Stimulated activated CD4-positive, alpha-beta T cell treated with anti-CD3 and anti-CD28 coated beads, Interleukin-4, amount 100 ng/mL, for 48 hours (primary cell): ENCODE measurements at regions not wholly inside any gene's neighbourhood (a gene's known extent, or its start where the extent isn't known, plus 50 kb on each side); places are given as distances from the start of the nearest gene placed in this dataset.

Experiments
- DNase-seq, 2 donors: peaks; one replicate each; pipeline ENCODE4 v3.0.0-alpha.2; 2020; ENCODE audit warnings: low read depth in 2 of 2

DNA sequence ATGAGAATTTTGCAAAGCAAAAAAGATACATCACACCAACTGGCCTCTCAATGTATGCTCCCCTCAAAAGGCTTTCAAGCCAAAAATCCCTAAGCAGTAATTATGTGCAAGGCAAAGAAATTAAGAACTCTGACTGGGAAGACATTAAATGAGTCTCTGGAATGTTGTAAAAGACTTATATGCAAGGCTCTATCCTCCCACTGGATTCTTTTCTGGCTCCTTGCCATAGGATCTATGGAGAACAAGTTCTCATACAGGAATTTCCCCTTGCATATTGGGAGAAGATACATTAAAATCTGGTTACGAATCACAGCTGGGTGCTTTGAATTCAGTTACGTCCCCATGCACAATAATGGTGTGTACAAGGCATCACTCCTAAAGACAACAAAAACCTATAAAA lies 73.4 kb upstream of the ATL2 start:
- no peak for DNase-seq

DNA sequence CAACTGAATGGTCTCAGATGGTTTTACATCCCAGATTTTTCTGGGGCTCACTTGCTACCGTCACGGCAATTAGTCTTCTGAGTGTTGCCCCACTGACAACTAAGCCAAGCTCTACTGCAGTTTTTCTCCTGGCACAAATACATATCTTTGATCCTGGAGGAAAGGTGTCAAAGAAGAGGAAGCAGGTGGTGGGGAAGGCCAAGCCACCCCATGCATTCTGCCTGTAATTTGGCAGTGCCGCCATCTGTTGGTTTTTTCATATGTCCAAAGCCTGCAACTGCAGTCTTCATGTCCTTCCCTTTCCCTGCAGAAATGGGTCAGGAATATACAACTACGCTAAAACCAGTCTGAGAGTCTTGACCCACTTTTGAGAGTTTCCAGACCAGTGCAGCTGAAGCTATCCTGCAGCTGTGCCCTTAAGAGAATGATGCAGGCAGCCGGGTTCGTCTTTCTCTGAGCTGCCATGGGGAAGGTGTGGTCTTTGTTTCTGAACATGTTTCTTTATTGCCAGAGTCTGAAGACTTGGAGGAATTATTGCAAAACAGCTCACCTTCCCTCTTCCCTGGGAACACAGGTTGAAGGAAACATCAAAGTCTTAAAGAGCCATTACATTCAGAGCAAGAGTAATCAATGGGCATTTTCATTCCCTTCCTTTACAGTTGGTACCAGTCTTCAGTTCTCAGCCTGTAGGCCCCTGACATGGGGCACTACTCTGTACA lies 71.8 kb upstream of the ATL2 start:
- DNase-seq: no peak

DNA sequence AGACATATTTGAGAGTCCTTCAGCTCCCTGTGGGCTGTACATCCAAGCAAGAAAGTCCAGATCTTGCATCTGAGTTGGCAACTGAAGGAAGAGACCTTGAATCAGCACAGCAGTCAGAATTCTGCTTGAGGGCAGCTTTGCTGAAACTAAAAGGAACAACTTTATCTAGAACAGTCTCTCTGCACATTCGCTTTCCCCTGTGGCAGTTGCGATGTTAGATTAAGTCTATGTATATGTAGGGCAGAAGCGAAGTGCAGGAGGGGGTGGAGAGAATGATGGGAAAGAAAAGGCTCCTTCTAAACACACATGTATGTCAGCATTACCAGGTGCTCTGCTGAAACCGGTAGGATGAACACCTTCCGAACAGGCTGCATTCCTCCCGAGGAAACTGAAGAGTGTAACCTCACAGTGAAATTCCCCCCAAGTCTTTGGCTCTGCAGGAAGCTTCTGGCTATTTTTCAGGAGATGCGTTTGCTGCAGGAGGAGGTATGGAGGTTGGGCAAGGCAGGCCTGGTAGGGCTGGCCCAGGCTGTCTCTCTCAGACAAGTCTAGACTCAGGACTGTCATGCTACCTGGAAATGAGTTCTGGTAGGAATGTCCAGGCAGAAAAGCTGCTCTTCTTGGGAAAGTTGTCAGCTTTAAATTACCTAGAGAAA lies 70.0 kb upstream of the ATL2 start:
- no peak for DNase-seq

DNA sequence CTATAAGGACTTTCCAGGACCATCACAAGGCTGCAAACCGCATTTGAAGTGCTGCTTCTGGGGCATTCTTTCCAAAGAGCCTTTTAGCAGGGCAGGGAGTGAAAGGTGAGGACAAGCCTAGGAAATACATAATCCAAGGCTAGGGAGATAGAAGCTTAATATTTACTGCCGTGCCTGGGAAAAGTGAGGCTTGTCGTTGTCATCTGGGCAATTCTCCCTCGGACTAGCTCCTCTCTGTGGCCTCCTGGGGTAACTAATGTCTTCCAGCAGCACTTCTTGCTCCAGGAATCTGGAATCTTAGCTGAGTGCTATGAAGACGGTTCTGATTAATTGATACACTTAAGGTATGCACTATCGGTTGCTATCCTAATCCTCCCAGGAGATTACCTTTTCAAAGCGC lies 69.3 kb upstream of the ATL2 start:
- no peak for DNase-seq

DNA sequence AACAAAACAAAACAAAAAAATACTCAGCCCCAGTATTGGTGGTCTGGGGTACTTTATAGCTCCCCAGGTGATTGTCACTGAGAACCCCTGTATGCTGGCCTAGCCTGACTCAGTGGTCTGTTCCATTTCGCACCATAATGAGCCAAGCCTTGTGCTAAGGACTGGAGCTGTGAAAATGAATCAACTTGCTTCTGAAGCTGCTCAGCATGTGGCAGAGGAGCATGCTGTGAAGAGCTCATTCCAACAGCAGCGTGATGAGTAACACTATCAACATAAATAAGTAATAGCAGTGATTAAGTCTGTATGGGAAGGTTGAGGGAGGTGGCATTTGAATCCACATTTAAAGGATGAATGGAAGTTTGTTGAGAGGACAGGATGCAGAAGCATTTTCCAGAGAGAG lies 67.2 kb upstream of the ATL2 start:
- no peak for DNase-seq

DNA sequence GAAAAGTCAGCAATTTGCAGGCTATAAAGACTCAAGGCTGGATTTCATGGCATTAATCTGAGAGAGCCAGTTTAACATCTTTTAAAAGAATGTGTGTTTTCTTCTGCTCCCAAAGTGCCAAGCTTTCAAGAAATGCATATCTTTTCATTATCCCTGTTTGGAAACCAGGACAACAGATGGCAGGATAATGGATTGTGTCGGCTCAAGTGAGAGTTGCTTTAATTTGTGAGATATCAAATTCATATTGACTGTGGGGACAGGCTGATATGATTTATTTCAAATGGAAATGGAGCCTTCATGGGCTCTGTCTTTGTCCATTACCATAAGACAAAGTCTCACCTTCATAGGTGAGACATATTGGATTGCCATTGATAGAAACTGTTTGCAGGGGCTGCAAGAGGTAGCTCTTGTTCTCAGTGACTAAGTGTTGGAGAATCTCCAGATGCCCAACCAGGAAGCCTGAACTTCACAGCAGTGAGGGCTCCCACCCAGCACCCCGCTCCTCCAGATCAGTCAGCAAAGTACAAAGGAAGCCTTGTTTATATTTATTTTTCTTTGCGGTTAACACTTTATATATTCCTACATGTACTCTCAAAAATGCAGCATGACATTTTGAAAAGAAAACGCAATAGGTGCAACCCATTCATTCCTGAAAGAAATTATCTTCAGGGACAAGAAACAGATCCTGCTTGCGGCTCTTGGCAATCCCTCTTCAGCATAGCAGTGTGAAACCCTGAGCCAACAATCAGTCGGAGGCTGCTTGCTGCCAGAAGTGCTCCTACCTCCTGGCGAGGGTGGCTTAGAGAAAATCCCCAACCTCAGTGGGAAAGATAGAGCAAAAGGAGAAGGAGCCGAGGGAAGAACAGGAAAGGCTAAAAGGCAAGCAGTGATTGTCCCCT lies 65.8 kb upstream of the ATL2 start:
- DNase-seq: no peak

DNA sequence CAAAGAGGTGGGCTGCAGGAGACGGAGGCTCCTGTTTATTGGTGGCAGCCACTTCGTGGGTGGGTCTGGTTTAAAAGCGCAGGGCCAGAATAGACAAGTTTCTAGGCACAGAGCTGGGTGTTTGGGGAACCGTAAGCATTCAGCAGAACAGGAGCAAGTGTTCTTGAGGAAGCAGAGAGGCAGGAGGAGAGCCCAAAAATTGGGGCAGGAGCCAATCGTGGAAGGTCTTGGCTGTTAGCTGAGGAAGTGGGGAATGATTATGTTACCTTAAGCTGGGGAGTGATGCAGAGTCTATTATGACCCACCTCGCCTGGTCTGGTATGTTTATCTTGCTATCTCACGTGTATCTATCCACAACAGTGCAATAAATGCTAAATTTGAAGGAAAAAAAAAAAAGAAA lies 64.3 kb upstream of the ATL2 start:
- DNase-seq: no peak

DNA sequence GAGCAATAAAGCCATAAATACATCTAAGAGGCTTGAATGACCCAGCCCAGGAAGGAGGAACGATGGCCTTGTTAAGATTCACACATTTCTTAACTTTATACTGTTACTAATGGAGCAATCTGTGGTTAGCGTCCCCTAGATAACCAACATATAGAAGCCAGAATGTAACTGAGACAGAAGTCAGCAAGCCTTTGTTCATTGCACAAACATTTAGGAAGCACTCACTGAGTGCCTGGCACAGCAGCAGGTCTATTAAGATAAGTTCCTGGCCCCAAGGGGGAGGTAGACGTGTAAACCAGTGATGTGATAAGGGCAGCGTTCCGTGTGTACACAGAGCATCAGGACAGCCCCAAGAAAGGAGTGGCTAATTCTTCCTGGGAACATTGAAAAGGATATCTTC lies 63.6 kb upstream of the ATL2 start:
- no peak for DNase-seq

DNA sequence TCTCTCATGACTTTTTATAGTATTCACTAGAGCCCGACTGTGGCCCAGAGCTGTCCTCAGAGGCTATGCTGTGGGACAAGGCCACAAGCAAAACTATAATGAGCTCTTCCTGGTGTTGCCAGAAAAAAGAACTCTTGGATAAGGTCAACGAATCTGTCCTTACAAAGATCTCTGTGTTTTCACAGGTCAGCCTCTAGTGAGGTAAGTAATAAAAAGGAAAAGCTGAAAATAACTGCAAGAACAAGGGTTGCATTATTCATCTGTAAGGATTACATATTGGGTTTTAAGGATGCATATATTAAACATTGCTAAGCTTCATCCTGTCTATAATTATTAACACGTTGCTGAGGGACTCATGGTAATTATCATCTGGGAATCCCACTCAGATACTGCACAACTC lies 62.8 kb upstream of the ATL2 start:
- no peak for DNase-seq

DNA sequence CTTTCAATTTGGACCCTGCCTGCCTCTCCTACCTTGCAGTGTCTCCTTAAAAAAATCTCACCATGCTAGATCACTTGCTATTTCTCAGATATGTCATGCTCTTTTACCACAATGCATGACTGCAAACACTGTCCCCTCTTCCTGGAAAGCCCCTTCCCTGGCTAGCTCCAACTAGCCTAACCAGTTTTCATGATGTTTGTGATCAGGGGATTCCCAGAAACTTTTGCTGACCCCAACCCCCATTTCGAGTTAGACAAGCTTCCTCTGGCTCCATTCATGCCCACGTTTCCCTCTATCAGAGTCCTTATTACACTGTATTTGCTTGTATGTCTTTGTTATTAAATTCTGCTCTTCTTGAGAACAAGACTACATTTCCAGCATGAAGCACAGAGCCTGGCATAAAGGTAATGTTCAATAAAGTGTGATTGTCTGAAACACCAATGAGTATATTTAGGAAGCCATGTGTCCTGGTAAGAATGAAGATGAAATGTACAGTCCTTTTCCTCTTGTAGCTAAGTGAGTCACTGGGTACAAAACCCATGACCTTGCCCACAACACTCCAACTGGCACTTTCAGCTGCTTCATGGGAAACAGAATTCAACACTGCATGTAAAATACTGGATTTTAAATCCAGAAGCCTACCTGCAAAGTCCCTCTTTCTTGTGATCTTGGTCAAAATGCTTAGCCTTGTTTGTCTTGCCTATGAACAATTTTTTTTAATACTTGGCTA lies 62.0 kb upstream of the ATL2 start:
- DNase-seq: no peak

DNA sequence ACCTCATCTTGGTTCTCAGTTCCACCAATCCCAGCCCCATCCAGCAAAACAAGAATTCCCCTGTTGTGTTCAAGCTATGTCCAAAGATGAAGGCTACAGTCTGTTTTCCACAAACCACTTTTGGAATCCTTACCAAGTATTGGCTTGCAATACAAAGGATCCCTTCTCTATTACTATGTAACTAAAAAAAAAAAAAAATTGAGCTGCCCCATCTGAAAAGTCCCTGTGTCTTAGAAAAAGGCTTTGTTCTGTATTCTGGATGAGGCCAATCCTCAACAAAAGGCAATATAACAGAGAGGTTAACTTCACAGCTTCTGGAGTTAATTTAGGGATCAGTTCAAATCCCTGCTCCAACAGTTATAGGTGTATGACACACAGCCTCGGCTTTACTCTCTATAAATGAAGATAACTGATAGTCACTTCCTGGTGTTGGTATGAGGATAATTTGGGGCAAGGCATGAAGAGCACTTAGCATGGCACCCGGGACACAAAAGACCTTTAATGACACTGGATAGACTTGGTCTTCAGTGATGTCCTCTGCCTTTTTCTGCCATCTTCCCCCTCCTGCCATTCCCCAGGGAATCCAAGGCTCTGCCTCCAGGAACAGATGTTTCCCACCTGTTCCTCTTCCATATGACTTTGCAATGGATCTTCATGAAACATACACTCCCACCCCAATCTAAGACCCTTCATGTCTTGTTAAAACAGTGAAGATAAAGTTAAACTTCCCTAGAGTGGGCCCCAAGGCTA lies 61.2 kb upstream of the ATL2 start:
- no peak for DNase-seq

DNA sequence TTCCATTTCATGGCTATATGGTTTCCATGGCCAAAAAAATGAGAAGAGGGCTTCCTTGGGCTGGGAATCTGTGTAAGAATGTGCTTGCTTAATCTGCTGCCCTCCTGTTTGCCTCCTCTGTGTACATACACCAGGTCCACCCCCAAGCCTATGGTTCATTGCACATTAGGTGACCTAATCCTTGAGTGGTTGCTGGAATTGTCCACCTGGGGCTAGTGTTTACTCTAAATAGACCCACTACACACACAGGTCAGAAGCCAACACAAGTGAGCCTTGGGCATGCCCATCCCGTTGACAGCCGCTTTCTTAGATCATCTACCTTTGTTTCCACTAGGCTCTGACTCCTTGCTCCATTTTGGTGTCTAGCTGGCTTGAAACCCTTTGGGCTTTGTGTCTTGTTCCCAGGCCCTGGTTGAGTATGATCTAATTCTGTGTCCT lies 59.2 kb upstream of the ATL2 start:
- DNase-seq: no peak

DNA sequence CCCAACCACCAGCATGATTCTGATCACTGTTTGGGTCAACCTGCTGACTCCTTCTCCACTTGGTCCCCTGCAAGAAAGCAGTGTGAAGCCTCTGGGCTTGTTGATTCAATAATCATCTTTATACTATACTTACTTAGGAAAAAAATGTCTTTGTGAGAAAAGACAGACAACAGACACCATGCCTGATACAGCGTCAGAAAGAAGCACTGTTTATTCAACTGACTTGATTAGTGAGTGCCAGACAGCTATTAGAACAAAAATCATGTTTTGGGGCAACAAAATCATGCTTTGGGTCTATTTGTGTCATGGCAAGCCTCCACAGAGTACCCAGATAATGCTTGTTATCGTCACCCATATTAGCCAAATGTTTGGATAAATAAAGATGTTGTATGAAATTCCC lies 58.7 kb upstream of the ATL2 start:
- no peak for DNase-seq

DNA sequence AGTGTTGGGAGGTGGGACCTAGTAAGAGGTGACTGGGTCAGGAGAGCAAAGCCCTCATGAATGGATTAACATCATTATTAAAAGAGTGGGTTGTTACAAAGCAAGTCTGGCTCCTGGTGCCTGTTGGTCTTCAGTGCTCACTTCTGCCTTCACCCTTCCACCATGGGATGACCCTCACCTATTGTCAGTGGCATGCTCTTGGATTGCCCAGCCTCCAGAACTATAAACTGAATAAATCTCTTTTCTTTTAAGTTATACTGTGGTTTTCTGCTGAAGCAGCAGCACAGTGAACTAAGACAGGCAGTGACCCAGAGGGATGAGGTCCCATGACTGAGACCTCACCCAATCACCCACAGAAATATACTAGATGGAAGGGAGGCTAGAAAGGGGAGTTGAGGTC lies 57.5 kb upstream of the ATL2 start:
- DNase-seq: no peak

DNA sequence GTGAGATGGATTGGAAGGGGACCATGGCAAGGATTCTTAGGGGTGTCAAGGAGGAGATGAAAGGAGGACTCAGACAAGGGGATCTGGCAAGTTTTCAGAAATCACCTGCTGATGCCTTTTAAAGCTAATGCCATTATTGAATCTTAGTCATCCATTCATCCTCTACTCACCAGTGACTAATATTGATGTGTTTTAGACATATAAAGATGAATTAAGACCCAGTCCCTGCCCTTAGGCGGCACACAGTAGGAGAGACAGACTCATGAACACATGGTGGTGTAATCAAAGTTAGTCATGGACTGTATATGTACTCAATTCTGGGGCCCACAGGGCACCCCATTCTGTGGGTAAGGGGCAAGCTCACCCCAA lies 56.5 kb upstream of the ATL2 start:
- no peak for DNase-seq

DNA sequence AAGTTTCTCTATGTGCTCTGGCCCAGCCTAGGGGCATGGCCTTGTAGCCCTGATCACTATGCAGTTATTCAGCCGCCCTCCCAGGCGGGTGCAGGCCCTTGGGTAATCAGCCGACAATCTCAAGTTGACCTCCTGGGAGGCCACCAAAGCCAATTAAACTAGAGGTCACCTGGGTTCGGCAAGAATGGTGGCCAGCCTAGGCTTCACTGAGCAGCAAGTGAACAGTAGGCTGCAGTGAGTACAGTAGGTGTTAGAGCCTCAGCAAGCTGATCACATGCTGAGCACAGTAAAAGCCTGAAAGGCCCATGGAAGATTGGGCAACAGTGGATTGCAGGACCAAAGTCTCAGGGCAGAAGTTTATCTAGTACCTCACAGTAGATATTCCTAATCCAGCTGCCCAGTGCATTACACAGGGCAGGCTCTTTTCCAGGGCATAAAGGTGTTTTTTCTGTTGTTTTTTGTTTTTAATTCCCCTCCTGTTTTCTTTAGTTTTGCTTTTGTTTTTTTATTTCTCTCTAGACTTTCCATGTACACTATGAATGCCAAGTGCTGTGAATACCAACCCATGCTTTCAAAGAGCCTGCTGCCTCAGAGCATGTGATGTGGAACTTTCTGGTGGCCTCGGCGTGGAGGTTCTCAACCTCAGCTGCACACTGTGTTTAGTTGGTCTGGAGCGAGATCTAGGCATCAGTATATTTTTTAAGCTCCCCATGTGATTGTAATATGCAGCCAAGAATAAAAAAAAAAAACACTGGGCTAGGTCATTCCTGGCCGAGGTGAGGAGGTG lies 55.9 kb upstream of the ATL2 start:
- no peak for DNase-seq

DNA sequence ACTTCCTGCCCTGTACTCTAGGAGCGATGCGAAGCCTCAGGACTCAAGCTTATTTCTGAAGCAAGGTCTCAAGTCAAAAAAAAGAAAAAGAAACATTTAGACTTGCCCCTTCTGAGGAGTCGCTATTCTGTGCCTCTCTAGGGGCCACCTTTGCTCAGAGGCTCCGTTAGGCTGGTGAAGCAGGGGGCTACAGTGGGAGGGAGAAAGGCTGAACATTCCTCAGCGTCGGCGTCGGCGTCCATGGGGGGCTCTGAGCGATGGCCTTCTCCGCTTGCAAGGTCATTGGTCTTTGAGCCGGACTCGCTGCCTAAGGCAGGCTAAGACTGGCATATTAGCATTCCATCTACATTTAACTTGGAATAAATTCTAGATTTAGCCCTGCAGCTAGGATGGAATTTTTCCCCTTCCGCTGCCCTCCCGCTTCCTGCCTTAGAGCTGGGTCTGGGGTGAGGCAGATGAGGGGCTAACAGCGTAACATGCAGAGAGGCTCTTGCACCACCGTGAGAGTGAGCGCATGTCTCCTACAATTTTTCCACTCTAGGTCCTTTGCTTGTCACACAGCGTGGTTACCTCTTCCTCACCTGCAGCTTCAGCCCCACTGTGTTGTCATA lies 53.6 kb upstream of the ATL2 start:
- DNase-seq: no peak

DNA sequence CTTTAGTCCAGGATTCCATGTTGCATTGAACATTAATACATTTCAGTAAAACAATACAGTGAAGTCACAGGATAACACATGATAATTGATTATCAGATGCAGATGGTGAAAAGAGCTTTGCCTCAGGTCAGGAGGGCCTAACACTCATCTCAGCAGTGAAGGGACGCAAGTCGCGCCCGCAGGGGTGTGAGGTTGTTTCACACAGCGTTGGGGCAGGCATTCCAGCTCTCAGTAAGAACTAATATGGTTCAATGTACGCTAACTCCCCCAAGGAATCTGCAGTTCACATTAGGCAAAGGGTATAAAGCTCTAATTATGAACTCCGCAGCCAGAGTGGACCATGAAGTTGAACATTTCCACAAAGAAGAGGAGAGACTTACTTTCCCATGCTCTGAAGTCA lies 53.1 kb upstream of the ATL2 start:
- DNase-seq: no peak

DNA sequence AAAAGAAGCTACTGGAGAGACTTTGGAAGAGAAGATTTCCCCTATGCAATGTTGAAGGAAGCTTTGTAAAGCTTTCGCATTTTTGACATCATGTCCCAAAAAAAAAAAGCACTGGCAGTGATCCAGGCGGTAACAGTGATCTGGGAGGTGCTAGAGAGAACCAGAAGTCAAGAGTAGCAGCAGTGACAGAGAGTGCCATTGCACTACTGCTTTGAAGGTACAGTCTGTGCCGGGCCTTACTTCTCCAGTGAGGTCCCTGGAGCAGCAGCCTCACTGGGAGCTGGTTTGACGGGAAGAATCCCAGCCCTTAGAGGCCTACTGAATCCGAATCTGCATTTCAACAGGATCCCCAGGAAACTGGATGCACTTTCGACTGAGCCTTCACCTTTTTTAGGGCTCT lies 50.9 kb upstream of the ATL2 start:
- DNase-seq: no peak

DNA sequence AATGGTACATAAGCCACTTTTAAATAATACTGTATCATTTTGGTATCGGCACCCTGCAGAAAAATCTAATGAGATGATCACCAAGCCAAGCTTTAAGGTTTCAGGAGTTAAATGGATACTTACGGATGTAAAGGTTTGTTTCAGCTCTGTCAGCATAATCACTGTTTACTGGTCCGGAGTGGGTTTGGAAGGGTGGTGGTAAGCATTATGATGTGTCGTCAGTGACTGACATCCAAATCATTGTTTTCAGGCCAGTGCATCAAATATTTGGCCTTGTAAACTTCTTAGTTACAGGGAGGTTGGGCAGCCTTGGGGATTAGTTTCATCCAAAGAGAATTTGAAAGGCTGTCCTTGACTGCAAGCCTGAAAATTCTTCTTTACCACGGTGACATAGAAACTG lies 50.0 kb upstream of the ATL2 start:
- DNase-seq: no peak
